GM23248 (cell line): ENCODE measurements at regions not wholly inside any gene's neighbourhood (a gene's known extent, or its start where the extent isn't known, plus 50 kb on each side); places are given as distances from the start of the nearest gene placed in this dataset.

ENCODE experiments used
- DNase-seq: peaks from one replicate; pipeline ENCODE4 v3.0.0-alpha.2; 2015
- H2AFZ ChIP-seq: fragments of 200-600 bp; sonication (generic); 2 replicates; pipeline ENCODE4 v1.6.1; 2016; ENCODE audit warnings: antibody characterized with exemption
- H3F3A ChIP-seq: fragments of 200-600 bp; sonication (generic); 2 replicates; pipeline ENCODE4 v1.6.1; 2016; ENCODE audit warnings: mild to moderate bottlenecking, antibody characterized with exemption, mixed run types; ENCODE audit not compliant: insufficient read depth
- H3K27ac ChIP-seq: fragments of 200-600 bp; sonication (generic); 2 replicates; pipeline ENCODE4 v1.5.1; 2016; ENCODE audit warnings: mild to moderate bottlenecking
- H3K27me3 ChIP-seq: fragments of 200-600 bp; sonication (generic); replicated peaks from 2 replicates; pipeline ENCODE4 v1.6.1; 2016; ENCODE audit warnings: mild to moderate bottlenecking; ENCODE audit not compliant: insufficient read depth
- H3K36me3 ChIP-seq: fragments of 200-600 bp; sonication (generic); 2 replicates; pipeline ENCODE4 v1.6.1; 2016; ENCODE audit warnings: low read depth, mild to moderate bottlenecking
- H3K4me1 ChIP-seq: fragments of 200-600 bp; sonication (generic); 2 replicates; pipeline ENCODE4 v1.6.1; 2016; ENCODE audit warnings: mild to moderate bottlenecking; ENCODE audit not compliant: insufficient read depth
- H3K4me2 ChIP-seq: fragments of 200-600 bp; sonication (generic); one replicate; pipeline ENCODE4 v1.6.1; 2016; ENCODE audit warnings: mild to moderate bottlenecking; ENCODE audit not compliant: unreplicated experiment
- H3K4me3 ChIP-seq: fragments of 200-600 bp; sonication (generic); 2 replicates; pipeline ENCODE4 v1.5.1; 2016; ENCODE audit warnings: mild to moderate bottlenecking
- H3K79me2 ChIP-seq: fragments of 200-600 bp; sonication (generic); 2 replicates; pipeline ENCODE4 v1.6.1; 2016; ENCODE audit warnings: mild to moderate bottlenecking; ENCODE audit not compliant: insufficient read depth
- H3K9ac ChIP-seq: fragments of 200-600 bp; sonication (generic); 2 replicates; pipeline ENCODE4 v1.6.1; 2016; ENCODE audit warnings: mild to moderate bottlenecking
- H3K9me2 ChIP-seq: fragments of 200-600 bp; sonication (generic); 2 replicates; pipeline ENCODE4 v1.6.1; 2016; ENCODE audit warnings: mixed run types, mild to moderate bottlenecking, moderate library complexity; ENCODE audit not compliant: insufficient read depth
- H3K9me3 ChIP-seq: fragments of 200-600 bp; sonication (generic); one replicate; pipeline ENCODE4 v1.6.1; 2017; ENCODE audit warnings: low read depth
- H4K20me1 ChIP-seq: fragments of 200-600 bp; sonication (generic); 2 replicates; pipeline ENCODE4 v1.6.0; 2016; ENCODE audit not compliant: insufficient read depth
- EZH2 ChIP-seq: fragments of 200-600 bp; sonication (generic); IDR thresholded peaks from 2 replicates; pipeline ENCODE4 v1.6.1; 2018; ENCODE audit warnings: antibody characterized with exemption, mild to moderate bottlenecking; ENCODE audit not compliant: insufficient read depth, poor library complexity, severe bottlenecking
- EZH2phosphoT487 ChIP-seq: fragments of 200-600 bp; sonication (generic); IDR thresholded peaks from 2 replicates; pipeline ENCODE4 v1.6.1; 2018; ENCODE audit warnings: antibody characterized with exemption, moderate library complexity, mild to moderate bottlenecking, low read depth; ENCODE audit not compliant: insufficient read depth
- WGBS, 2 experiments: methylation state at CpG; one replicate each; pipeline ENCODE4 v1.1.6; 2015 to 2017; ENCODE audit warnings: low lambda C conversion rate in 2 of 2, low coverage in 1 of 2; ENCODE audit errors: missing lambda C conversion rate in 2 of 2; 5-methylcytosine and 5-hydroxymethylcytosine counted together
- in situ Hi-C: fragments of 300-500 bp; cut with MboI; formaldehyde crosslinking; loops from 2 replicates; pipeline ENCODE4 v1.15.0; 2020

- H2AFZ ChIP-seq = no peak overlapping the region
- WGBS, 2 experiments = 5 to 10% methylated on average over 2 of the region's 2 CpGs
- H4K20me1 ChIP-seq = no peaks in the 10 kb centered on the region
- H3K4me1 ChIP-seq = no peaks in the 10 kb centered on the region
- in situ Hi-C loops = no loop called here
- H3K9me2 ChIP-seq = no peaks in the 10 kb centered on the region
- no peaks in the 10 kb centered on the region for H3K9me3 ChIP-seq
- H3K4me2 ChIP-seq = no peak overlapping the region
- no peak overlapping the region for H3K9ac ChIP-seq
- H3F3A ChIP-seq = no peaks in the 10 kb centered on the region
- no peaks in the 10 kb centered on the region for H3K79me2 ChIP-seq
- no peak overlapping the region for H3K4me3 ChIP-seq
- H3K27ac ChIP-seq = no peak overlapping the region
- no peak for DNase-seq
- H3K36me3 ChIP-seq = no peaks in the 10 kb centered on the region
- TF ChIP-seq EZH2 = no peak
- no peak for TF ChIP-seq EZH2phosphoT487
- H3K27me3 ChIP-seq = no peaks in the 10 kb centered on the region
Measured at GRCh38 chr9:29882767-29883166, 2309.5 kb upstream of the C9orf72 start.

GRCh38 chr9:29906065-29906464, 2332.8 kb upstream of the C9orf72 start:
- no peaks in the 10 kb centered on the region for H3K27me3 ChIP-seq
- H3F3A ChIP-seq = no peaks in the 10 kb centered on the region
- TF ChIP-seq EZH2phosphoT487 (no peak), EZH2 (no peak)
- H3K9me2 ChIP-seq = no peaks in the 10 kb centered on the region
- H3K36me3 ChIP-seq = no peaks in the 10 kb centered on the region
- H3K79me2 ChIP-seq = no peaks in the 10 kb centered on the region
- no peak overlapping the region for H3K9ac ChIP-seq
- H3K4me3 ChIP-seq = no peak overlapping the region
- no peak for DNase-seq
- H3K4me1 ChIP-seq = no peaks in the 10 kb centered on the region
- no peak overlapping the region for H2AFZ ChIP-seq
- H3K9me3 ChIP-seq = peaks cover 4% of the 10 kb centered on the region
- no peak overlapping the region for H3K4me2 ChIP-seq
- in situ Hi-C loops = no loop called here
- no peaks in the 10 kb centered on the region for H4K20me1 ChIP-seq
- H3K27ac ChIP-seq = no peak overlapping the region

GRCh38 chr9:29928072-29928471, 2354.8 kb upstream of the C9orf72 start:
- Histone ChIP-seq H3K4me2 (no peak overlapping the region), H4K20me1 (no peaks in the 10 kb centered on the region), H3K4me3 (no peak overlapping the region), H3K27me3 (no peaks in the 10 kb centered on the region), H3K79me2 (no peaks in the 10 kb centered on the region), H3K9me3 (no peaks in the 10 kb centered on the region), H3K4me1 (no peaks in the 10 kb centered on the region), H3K36me3 (no peaks in the 10 kb centered on the region), H3K9me2 (no peaks in the 10 kb centered on the region), H3F3A (no peaks in the 10 kb centered on the region), H3K27ac (no peak overlapping the region), H3K9ac (no peak overlapping the region), H2AFZ (no peak overlapping the region)
- in situ Hi-C loops = no loop called here
- no peak for DNase-seq
- 18 to 29% methylated on average over 5 of the region's 5 CpGs for WGBS, 2 experiments
- no peak for TF ChIP-seq EZH2
- no peak for TF ChIP-seq EZH2phosphoT487

- no peaks in the 10 kb centered on the region for H3K9me3 ChIP-seq
- 11 to 12% methylated on average over 3 of the region's 3 CpGs for WGBS, 2 experiments
- no peaks in the 10 kb centered on the region for H3K4me1 ChIP-seq
- H2AFZ ChIP-seq = no peak overlapping the region
- no peaks in the 10 kb centered on the region for H3K79me2 ChIP-seq
- H4K20me1 ChIP-seq = no peaks in the 10 kb centered on the region
- no peak overlapping the region for H3K9ac ChIP-seq
- no peaks in the 10 kb centered on the region for H3K9me2 ChIP-seq
- H3K4me2 ChIP-seq = no peak overlapping the region
- H3F3A ChIP-seq = no peaks in the 10 kb centered on the region
- DNase-seq = no peak
- H3K4me3 ChIP-seq = no peak overlapping the region
- H3K27ac ChIP-seq = no peak overlapping the region
- no peaks in the 10 kb centered on the region for H3K36me3 ChIP-seq
- TF ChIP-seq EZH2phosphoT487 (no peak), EZH2 (no peak)
- no peaks in the 10 kb centered on the region for H3K27me3 ChIP-seq
- in situ Hi-C loops = no loop called here
Measured at GRCh38 chr9:29939559-29939958, 2366.3 kb upstream of the C9orf72 start.

GRCh38 chr9:29945012-29945411, 2371.7 kb upstream of the C9orf72 start:
- TF ChIP-seq EZH2 = no peak

More at GRCh38 chr9:29945012-29945411, 2371.7 kb upstream of the C9orf72 start:
- Histone ChIP-seq H3K79me2 (no peaks in the 10 kb centered on the region), H3K9me2 (no peaks in the 10 kb centered on the region), H3K4me2 (no peak overlapping the region), H2AFZ (no peak overlapping the region), H3K27ac (no peak overlapping the region), H3K27me3 (no peaks in the 10 kb centered on the region), H3K36me3 (no peaks in the 10 kb centered on the region), H3K4me3 (no peak overlapping the region), H3K9ac (no peak overlapping the region), H3K9me3 (no peaks in the 10 kb centered on the region), H3K4me1 (no peaks in the 10 kb centered on the region), H4K20me1 (no peaks in the 10 kb centered on the region), H3F3A (no peaks in the 10 kb centered on the region)
- no peak for DNase-seq
- WGBS, 2 experiments = 61 to 79% methylated on average over 1 of the region's 1 CpG
- in situ Hi-C loops = no loop called here
